Upper lobe of left lung (tissue), 4 donors: ENCODE measurements at regions not wholly inside any gene's neighbourhood (a gene's known extent, or its start where the extent isn't known, plus 50 kb on each side); places are given as distances from the start of the nearest gene placed in this dataset.

Experiments used
- CTCF ChIP-seq, 6 experiments: fragments of 450-650 bp in 4 of 6; fragments of 200-600 bp in 2 of 6; sonication (generic) in 2 of 6; IDR thresholded peaks; one replicate each; pipeline ENCODE4 v1.5.1; 2016 to 2019; ENCODE audit warnings: antibody characterized with exemption in 6 of 6
- POLR2A ChIP-seq, 4 donors: fragments of 450-650 bp; IDR thresholded peaks; one replicate each; pipeline ENCODE4 v1.5.1; 2016 to 2017; ENCODE audit warnings: antibody characterized with exemption in 4 of 4, mild to moderate bottlenecking in 2 of 4
- POLR2AphosphoS5 ChIP-seq, 2 donors: sonication (generic); formaldehyde crosslinking; IDR thresholded peaks; one replicate each; pipeline ENCODE4 v1.5.1; 2017; ENCODE audit warnings: antibody characterized with exemption in 2 of 2

- TF ChIP-seq POLR2A (IDR thresholded peaks at IDR 0.05) (no peak), CTCF (IDR thresholded peaks at IDR 0.05) (no peak), POLR2AphosphoS5 (IDR thresholded peaks at IDR 0.05) (no peak)
Observed at GRCh38 chr2:47295131-47295980, 73.8 kb upstream of the EPCAM start.
